Sigmoid colon (tissue), 4 donors: ENCODE measurements at regions not wholly inside any gene's neighbourhood (a gene's known extent, or its start where the extent isn't known, plus 50 kb on each side); places are given as distances from the start of the nearest gene placed in this dataset.

Source experiments
- CTCF ChIP-seq, 4 experiments: fragments of 450-650 bp in 3 of 4; fragments of 200-600 bp in 1 of 4; IDR thresholded peaks; one replicate each; pipeline ENCODE4 v1.5.1; 2016 to 2019; ENCODE audit warnings: antibody characterized with exemption in 4 of 4, mild to moderate bottlenecking in 3 of 4, moderate library complexity in 2 of 4
- EP300 ChIP-seq, 4 donors: sonication (generic); formaldehyde crosslinking; IDR thresholded peaks; one replicate each; pipeline ENCODE4 v1.6.1; 2017; ENCODE audit warnings: antibody characterized with exemption in 4 of 4

- TF ChIP-seq CTCF (IDR thresholded peaks at IDR 0.05) (no peak), EP300 (IDR thresholded peaks at IDR 0.05) (no peak)
Measured at GRCh38 chr4:111108153-111108552, 485.3 kb upstream of the PITX2 start.
